ENCODE measurements at regions not wholly inside any gene's neighbourhood (a gene's known extent, or its start where the extent isn't known, plus 50 kb on each side); places are given as distances from the start of the nearest gene placed in this dataset.

- TF ChIP-seq, protein P1, sequence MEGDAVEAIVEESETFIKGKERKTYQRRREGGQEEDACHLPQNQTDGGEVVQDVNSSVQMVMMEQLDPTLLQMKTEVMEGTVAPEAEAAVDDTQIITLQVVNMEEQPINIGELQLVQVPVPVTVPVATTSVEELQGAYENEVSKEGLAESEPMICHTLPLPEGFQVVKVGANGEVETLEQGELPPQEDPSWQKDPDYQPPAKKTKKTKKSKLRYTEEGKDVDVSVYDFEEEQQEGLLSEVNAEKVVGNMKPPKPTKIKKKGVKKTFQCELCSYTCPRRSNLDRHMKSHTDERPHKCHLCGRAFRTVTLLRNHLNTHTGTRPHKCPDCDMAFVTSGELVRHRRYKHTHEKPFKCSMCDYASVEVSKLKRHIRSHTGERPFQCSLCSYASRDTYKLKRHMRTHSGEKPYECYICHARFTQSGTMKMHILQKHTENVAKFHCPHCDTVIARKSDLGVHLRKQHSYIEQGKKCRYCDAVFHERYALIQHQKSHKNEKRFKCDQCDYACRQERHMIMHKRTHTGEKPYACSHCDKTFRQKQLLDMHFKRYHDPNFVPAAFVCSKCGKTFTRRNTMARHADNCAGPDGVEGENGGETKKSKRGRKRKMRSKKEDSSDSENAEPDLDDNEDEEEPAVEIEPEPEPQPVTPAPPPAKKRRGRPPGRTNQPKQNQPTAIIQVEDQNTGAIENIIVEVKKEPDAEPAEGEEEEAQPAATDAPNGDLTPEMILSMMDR (IDR thresholded peaks at IDR 0.05) = no peak
- no peak for TF ChIP-seq POLR2A (IDR thresholded peaks at IDR 0.05)
Observed at GRCh38 chr3:72646263-72646662, 202.0 kb downstream of the SHQ1 start.
